CD14-positive monocyte (primary cell): ENCODE measurements at regions not wholly inside any gene's neighbourhood (a gene's known extent, or its start where the extent isn't known, plus 50 kb on each side); places are given as distances from the start of the nearest gene placed in this dataset.

Experiments
- DNase-seq, 3 donors: peaks; one replicate each; pipeline ENCODE4 v3.0.0-alpha.2; 2011 to 2022
- H2AFZ ChIP-seq: 2 replicates; pipeline ENCODE4 v1.6.0; 2012; ENCODE audit warnings: mild to moderate bottlenecking, low read depth, low read length, inconsistent platforms; ENCODE audit not compliant: insufficient read depth, poor library complexity, severe bottlenecking
- H3K27ac ChIP-seq, 2 donors: 1 replicate in 1 of 2; 2 replicates in 1 of 2; pipeline ENCODE4 v1.5.1; 2012 to 2013; ENCODE audit warnings: low read length in 2 of 2, control low read depth in 1 of 2, inconsistent platforms in 1 of 2, low read depth in 1 of 2, mild to moderate bottlenecking in 1 of 2
- H3K27me3 ChIP-seq, 2 donors: one replicate each; pipeline versions ENCODE4 v1.6.0 to v1.6.1; 2011 to 2013; ENCODE audit warnings: low read length in 2 of 2; ENCODE audit not compliant: control insufficient read depth in 2 of 2, insufficient read depth in 2 of 2
- H3K36me3 ChIP-seq, 2 donors: replicated peaks in 1 of 2; 1 replicate in 1 of 2; 2 replicates in 1 of 2; pipeline versions ENCODE4 v1.5.1 to v1.6.1; 2012 to 2013; ENCODE audit warnings: low read length in 2 of 2, control low read depth in 1 of 2, inconsistent platforms in 1 of 2, mild to moderate bottlenecking in 1 of 2; ENCODE audit not compliant: insufficient read depth in 2 of 2, control insufficient read depth in 1 of 2
- H3K4me1 ChIP-seq, 2 donors: 1 replicate in 1 of 2; 2 replicates in 1 of 2; pipeline versions ENCODE4 v1.5.1 to v1.6.1; 2012 to 2013; ENCODE audit warnings: low read length in 2 of 2, control low read depth in 1 of 2, inconsistent platforms in 1 of 2, mild to moderate bottlenecking in 1 of 2, moderate library complexity in 1 of 2; ENCODE audit not compliant: insufficient read depth in 2 of 2, control insufficient read depth in 1 of 2
- H3K4me2 ChIP-seq: replicated peaks from 2 replicates; pipeline ENCODE3; 2012; ENCODE audit warnings: low read length, moderate library complexity, mild to moderate bottlenecking; ENCODE audit not compliant: poor library complexity, severe bottlenecking; ENCODE audit errors: extremely low read depth
- H3K4me3 ChIP-seq, 3 experiments: fragments of 200-600 bp in 1 of 3; sonication (generic) in 1 of 3; replicated peaks in 1 of 3; 1 replicate in 2 of 3; 2 replicates in 1 of 3; pipeline ENCODE4 v1.5.1; 2011 to 2013; ENCODE audit warnings: low read length in 3 of 3, mild to moderate bottlenecking in 3 of 3, control low read depth in 2 of 3, low read depth in 2 of 3, inconsistent platforms in 1 of 3, moderate library complexity in 1 of 3
- H3K79me2 ChIP-seq: 2 replicates; pipeline ENCODE4 v1.6.0; 2012; ENCODE audit warnings: mild to moderate bottlenecking, control low read depth, inconsistent platforms, low read length, moderate library complexity; ENCODE audit not compliant: insufficient read depth
- H3K9ac ChIP-seq: 2 replicates; pipeline ENCODE4 v1.6.0; 2017; ENCODE audit warnings: low read length, mild to moderate bottlenecking; ENCODE audit not compliant: insufficient read depth, poor library complexity, severe bottlenecking
- H3K9me3 ChIP-seq, 2 donors: replicated peaks in 1 of 2; 1 replicate in 1 of 2; 2 replicates in 1 of 2; pipeline versions ENCODE4 v1.5.1 to v1.6.1; 2012 to 2013; ENCODE audit warnings: low read length in 2 of 2, control low read depth in 1 of 2; ENCODE audit not compliant: control insufficient read depth in 1 of 2, insufficient read depth in 1 of 2
- H4K20me1 ChIP-seq: 2 replicates; pipeline ENCODE4 v1.6.0; 2012; ENCODE audit warnings: mild to moderate bottlenecking, low read length, control low read depth, moderate library complexity; ENCODE audit not compliant: insufficient read depth
- H3K27ac Mint-ChIP-seq, 7 donors: one replicate each; pipeline ENCODE4 v1.8.0; 2020; ENCODE audit warnings: mild to moderate bottlenecking in 7 of 7, mixed read lengths in 7 of 7, moderate library complexity in 6 of 7, inconsistent platforms in 2 of 7
- H3K27me3 Mint-ChIP-seq, 3 donors: one replicate each; pipeline ENCODE4 v1.8.0; 2021 to 2022; ENCODE audit warnings: low read depth in 3 of 3, mild to moderate bottlenecking in 3 of 3, mixed read lengths in 3 of 3, moderate library complexity in 3 of 3, inconsistent platforms in 1 of 3
- H3K36me3 Mint-ChIP-seq, 2 donors: one replicate each; pipeline ENCODE4 v1.8.0; 2020; ENCODE audit warnings: mixed read lengths in 2 of 2, inconsistent platforms in 1 of 2, mild to moderate bottlenecking in 1 of 2
- H3K4me1 Mint-ChIP-seq: one replicate; pipeline ENCODE4 v1.8.0; 2020; ENCODE audit warnings: mild to moderate bottlenecking, mixed read lengths
- H3K4me3 Mint-ChIP-seq, 2 donors: one replicate each; pipeline ENCODE4 v1.8.0; 2020; ENCODE audit warnings: mild to moderate bottlenecking in 2 of 2, mixed read lengths in 2 of 2, moderate library complexity in 1 of 2
- H3K9me3 Mint-ChIP-seq, 7 donors: one replicate each; pipeline ENCODE4 v1.8.0; 2020 to 2022; ENCODE audit warnings: mixed read lengths in 7 of 7, mild to moderate bottlenecking in 6 of 7, moderate library complexity in 6 of 7, inconsistent platforms in 2 of 7
- CTCF ChIP-seq: fragments of 200-600 bp; IDR thresholded peaks from one replicate; pipeline ENCODE4 v1.8.0; 2022; ENCODE audit warnings: antibody characterized with exemption, mild to moderate bottlenecking
- WGBS: methylation state at CpG from one replicate; pipeline ENCODE4 v1.1.5; 2013; ENCODE audit warnings: missing lambda C conversion rate; ENCODE audit not compliant: insufficient coverage; 5-methylcytosine and 5-hydroxymethylcytosine counted together
- intact Hi-C, 2 donors: fragments of 100-400 bp; cut with micrococcal nuclease; formaldehyde crosslinking; loops; one replicate each; pipeline versions ENCODE4 v1.15.0 to v1.15.1; 2023

GRCh38 chr6:140775061-140775460, 1357.7 kb upstream of the GJE1 start:
- H3K27me3 Mint-ChIP-seq: peaks cover 0 to 1% (median 0%) of the 10 kb centered on the region in 3 donors
- DNase-seq: no peak
- Histone ChIP-seq H4K20me1 (no peaks in the 10 kb centered on the region), H2AFZ (no peak overlapping the region), H3K4me3 (no peak overlapping the region), H3K9ac (no peak overlapping the region), H3K27ac (no peak overlapping the region), H3K79me2 (no peaks in the 10 kb centered on the region), H3K4me2 (no peak overlapping the region), H3K4me1 (no peaks in the 10 kb centered on the region), H3K36me3 (no peaks in the 10 kb centered on the region), H3K27me3 (no peaks in the 10 kb centered on the region), H3K9me3 (peaks cover 2 to 5% of the 10 kb centered on the region in 2 donors)
- intact Hi-C loops: no loop called here
- 0% methylated on average over 1 of the region's 3 CpGs for WGBS
- no peak overlapping the region for H3K27ac Mint-ChIP-seq
- H3K36me3 Mint-ChIP-seq: no peaks in the 10 kb centered on the region
- H3K4me1 Mint-ChIP-seq: no peaks in the 10 kb centered on the region
- H3K9me3 Mint-ChIP-seq: peaks cover 2 to 15% (median 7%) of the 10 kb centered on the region in 7 donors
- H3K4me3 Mint-ChIP-seq: no peak overlapping the region
- TF ChIP-seq CTCF: no peak

GRCh38 chr6:140774080-140774505, 1358.6 kb upstream of the GJE1 start:
- no peak overlapping the region for H3K4me2 ChIP-seq
- 90% methylated on average over 2 of the region's 3 CpGs for WGBS

More at GRCh38 chr6:140774080-140774505, 1358.6 kb upstream of the GJE1 start:
- Mint-ChIP-seq H3K4me1 (no peaks in the 10 kb centered on the region), H3K4me3 (no peak overlapping the region), H3K9me3 (peaks cover 2 to 15% (median 9%) of the 10 kb centered on the region in 7 donors), H3K27ac (no peak overlapping the region), H3K36me3 (no peaks in the 10 kb centered on the region), H3K27me3 (peaks cover 0 to 1% (median 0%) of the 10 kb centered on the region in 3 donors)
- Histone ChIP-seq H4K20me1 (no peaks in the 10 kb centered on the region), H2AFZ (no peak overlapping the region), H3K27me3 (no peaks in the 10 kb centered on the region), H3K9ac (no peak overlapping the region), H3K79me2 (no peaks in the 10 kb centered on the region), H3K36me3 (no peaks in the 10 kb centered on the region), H3K27ac (no peak overlapping the region), H3K4me1 (no peaks in the 10 kb centered on the region), H3K9me3 (peaks cover 5 to 6% of the 10 kb centered on the region in 2 donors), H3K4me3 (no peak overlapping the region)
- no peak for TF ChIP-seq CTCF
- no peak for DNase-seq
- intact Hi-C loops: no loop called here
